ENCODE measurements at regions not wholly inside any gene's neighbourhood (a gene's known extent, or its start where the extent isn't known, plus 50 kb on each side); places are given as distances from the start of the nearest gene placed in this dataset.

- no peak for DNase-seq (ENCODE audit: low spot score, unreplicated experiment)
- H3K36me3 Mint-ChIP-seq (ENCODE audit: insufficient read depth): no peaks in the 10 kb centered on the region
- no peak overlapping the region for H3K4me3 Mint-ChIP-seq (ENCODE audit: low read depth)
- peak overlapping the region; percentile 59 for H3K27ac Mint-ChIP-seq
- no peaks in the 10 kb centered on the region for H3K9me3 Mint-ChIP-seq (ENCODE audit: low read depth)
- no peak for TF ChIP-seq CTCF (IDR thresholded peaks at IDR 0.05; ENCODE audit: unreplicated experiment)
- H3K27me3 Mint-ChIP-seq: no peaks in the 10 kb centered on the region
- H3K4me1 Mint-ChIP-seq (ENCODE audit: low read depth): peaks cover 9% of the 10 kb centered on the region
These were observed 547.2 kb downstream of the CD83 start for GRCh38 chr6:14664621-14665315.

- no peak for DNase-seq (ENCODE audit: low spot score, unreplicated experiment)
- TF ChIP-seq CTCF (IDR thresholded peaks at IDR 0.05; ENCODE audit: unreplicated experiment): no peak
- no peak overlapping the region for H3K27ac Mint-ChIP-seq
- H3K27me3 Mint-ChIP-seq: peaks cover 3% of the 10 kb centered on the region
- H3K4me1 Mint-ChIP-seq (ENCODE audit: low read depth): peaks cover 11% of the 10 kb centered on the region
- no peaks in the 10 kb centered on the region for H3K9me3 Mint-ChIP-seq (ENCODE audit: low read depth)
- H3K4me3 Mint-ChIP-seq (ENCODE audit: low read depth): no peak overlapping the region
- H3K36me3 Mint-ChIP-seq (ENCODE audit: insufficient read depth): no peaks in the 10 kb centered on the region
These were observed 548.5 kb downstream of the CD83 start for GRCh38 chr6:14665827-14666724.

- Mint-ChIP-seq H3K4me3 (ENCODE audit: low read depth) (no peak overlapping the region), H3K27me3 (peaks cover 5% of the 10 kb centered on the region), H3K9me3 (ENCODE audit: low read depth) (no peaks in the 10 kb centered on the region), H3K27ac (no peak overlapping the region), H3K4me1 (ENCODE audit: low read depth) (peaks cover 7% of the 10 kb centered on the region), H3K36me3 (ENCODE audit: insufficient read depth) (no peaks in the 10 kb centered on the region)
- DNase-seq (ENCODE audit: low spot score, unreplicated experiment): no peak
- TF ChIP-seq CTCF (IDR thresholded peaks at IDR 0.05; ENCODE audit: unreplicated experiment): no peak
These were observed 553.2 kb downstream of the CD83 start for GRCh38 chr6:14670806-14671205.

- Mint-ChIP-seq H3K36me3 (ENCODE audit: insufficient read depth) (no peaks in the 10 kb centered on the region), H3K27ac (no peak overlapping the region), H3K9me3 (ENCODE audit: low read depth) (no peaks in the 10 kb centered on the region), H3K27me3 (peaks cover 5% of the 10 kb centered on the region), H3K4me1 (ENCODE audit: low read depth) (peaks cover 4% of the 10 kb centered on the region), H3K4me3 (ENCODE audit: low read depth) (no peak overlapping the region)
- no peak for DNase-seq (ENCODE audit: low spot score, unreplicated experiment)
- TF ChIP-seq CTCF (IDR thresholded peaks at IDR 0.05; ENCODE audit: unreplicated experiment): no peak
These were observed 553.7 kb downstream of the CD83 start for GRCh38 chr6:14671261-14671681.

- no peak for TF ChIP-seq CTCF (IDR thresholded peaks at IDR 0.05; ENCODE audit: unreplicated experiment)
- Mint-ChIP-seq H3K36me3 (ENCODE audit: insufficient read depth) (no peaks in the 10 kb centered on the region), H3K9me3 (ENCODE audit: low read depth) (no peaks in the 10 kb centered on the region), H3K27me3 (peaks cover 5% of the 10 kb centered on the region), H3K4me3 (ENCODE audit: low read depth) (no peak overlapping the region), H3K27ac (no peak overlapping the region), H3K4me1 (ENCODE audit: low read depth) (peaks cover 4% of the 10 kb centered on the region)
- no peak for DNase-seq (ENCODE audit: low spot score, unreplicated experiment)
These were observed 554.4 kb downstream of the CD83 start for GRCh38 chr6:14671937-14672336.

Measured in progenitor cell of endocrine pancreas (in vitro differentiated cells).